GM19463 (cell line): ENCODE measurements at regions not wholly inside any gene's neighbourhood (a gene's known extent, or its start where the extent isn't known, plus 50 kb on each side); places are given as distances from the start of the nearest gene placed in this dataset.
"Not testable (repeated sequence)": the region's sequence is repeated elsewhere in the genome, so short reads cannot be mapped to it uniquely, and the experiment has no call there.

ENCODE experiments used
- ATAC-seq: cut with Tn5 transposase; IDR thresholded peaks from one replicate; pipeline ENCODE4 v1.9.1; 2021; ENCODE audit warnings: mild to moderate bottlenecking, moderate library complexity; ENCODE audit not compliant: unreplicated experiment

GRCh38 chr1:67482733-67483482 is 52.7 kb upstream of the SERBP1 start:
- no peak for ATAC-seq

GRCh38 chr1:67484492-67484891 is 54.3 kb upstream of the SERBP1 start:
- no peak for ATAC-seq

- ATAC-seq = no peak
Measured at GRCh38 chr1:67485046-67485811, 55.0 kb upstream of the SERBP1 start.

- ATAC-seq = no peak
Measured at GRCh38 chr1:67489643-67490042, 59.4 kb upstream of the SERBP1 start.

GRCh38 chr1:67491280-67491679 is 61.1 kb upstream of the SERBP1 start:
- ATAC-seq = no peak

- no peak for ATAC-seq
Measured at GRCh38 chr1:67493148-67493547, 62.9 kb upstream of the SERBP1 start.

- ATAC-seq = no peak
Measured at GRCh38 chr1:67495327-67495726, 65.1 kb upstream of the SERBP1 start.

- no peak for ATAC-seq
Measured at GRCh38 chr1:67496329-67496728, 66.1 kb upstream of the SERBP1 start.

GRCh38 chr1:67500413-67500959 is 70.3 kb upstream of the SERBP1 start:
- peak; percentile 99 for ATAC-seq

- no peak for ATAC-seq
Measured at GRCh38 chr1:67503974-67504373, 73.8 kb upstream of the SERBP1 start.

- ATAC-seq = not testable (repeated sequence)
Measured at GRCh38 chr1:67513392-67514294, 83.4 kb upstream of the SERBP1 start.

GRCh38 chr1:67514300-67514699 is 84.1 kb upstream of the SERBP1 start:
- no peak for ATAC-seq

- ATAC-seq = no peak
Measured at GRCh38 chr1:67514786-67515185, 84.6 kb upstream of the SERBP1 start.

GRCh38 chr1:67515324-67516080 is 85.3 kb upstream of the SERBP1 start:
- ATAC-seq = no peak

- ATAC-seq = no peak
Measured at GRCh38 chr1:67517046-67517445, 86.8 kb upstream of the SERBP1 start.

GRCh38 chr1:67522001-67522441 is 91.8 kb upstream of the SERBP1 start:
- no peak for ATAC-seq

- no peak for ATAC-seq
Measured at GRCh38 chr1:67522793-67523192, 92.6 kb upstream of the SERBP1 start.

- ATAC-seq = no peak
Measured at GRCh38 chr1:67524143-67525052, 94.2 kb upstream of the SERBP1 start.
